ENCODE measurements at regions not wholly inside any gene's neighbourhood (a gene's known extent, or its start where the extent isn't known, plus 50 kb on each side); places are given as distances from the start of the nearest gene placed in this dataset.

GRCh38 chr16:85167589-85168537 is 55.6 kb upstream of the CIBAR2 start (continued):
- no peak; the same call in 1 of the 2 replicates for TF ChIP-seq KAT2B (IDR thresholded peaks at IDR 0.05; ENCODE audit: borderline replicate concordance, low read depth, low read length)
- TF ChIP-seq HHEX (CRISPR knock-in tag; IDR thresholded peaks at IDR 0.05), result peak; percentile 57; the same call in 1 of the 2 replicates
- TF ChIP-seq ZNF83 (CRISPR knock-in tag; IDR thresholded peaks at IDR 0.05; ENCODE audit: borderline replicate concordance), result no peak
- TF ChIP-seq THRA (CRISPR knock-in tag; IDR thresholded peaks at IDR 0.05; ENCODE audit: borderline replicate concordance), result peak; percentile 76; the same call in 1 of the 2 replicates
- TF ChIP-seq DBP (CRISPR knock-in tag; IDR thresholded peaks at IDR 0.05; ENCODE audit: not compliant biosample characterization), result no peak
- no peak for TF ChIP-seq CBX2 (IDR thresholded peaks at IDR 0.05; ENCODE audit: low read depth, low read length)
- TF ChIP-seq CBX2 (CRISPR knock-in tag; IDR thresholded peaks at IDR 0.05; ENCODE audit: low read depth), result peak; percentile 75; the same call in 1 of the 2 replicates
- no peak for TF ChIP-seq TCF12 (IDR thresholded peaks at IDR 0.05)
- 0 out of 2 replicates have a peak, but pooled peaks have one; percentile 65 for TF ChIP-seq TCF12 (CRISPR knock-in tag; IDR thresholded peaks at IDR 0.05)
- TF ChIP-seq ZNF224 (CRISPR knock-in tag; IDR thresholded peaks at IDR 0.05), result no peak
- peak; percentile 18; the same call in 1 of the 2 replicates for TF ChIP-seq DMAP1 (CRISPR knock-in tag; IDR thresholded peaks at IDR 0.05)
- TF ChIP-seq RBFOX2 (IDR thresholded peaks at IDR 0.05; ENCODE audit: low read depth, low read length), result no peak
- no peak for TF ChIP-seq KMT2B (CRISPR knock-in tag; IDR thresholded peaks at IDR 0.05)
- no peak; the same call in 1 of the 2 replicates for TF ChIP-seq ZNF275 (CRISPR knock-in tag; IDR thresholded peaks at IDR 0.05; ENCODE audit: borderline replicate concordance)
- TF ChIP-seq ASH2L (IDR thresholded peaks at IDR 0.05; ENCODE audit: insufficient read length, low read depth, low read length), result peak; percentile 4
- TF ChIP-seq HES4 (CRISPR knock-in tag; IDR thresholded peaks at IDR 0.05; ENCODE audit: borderline replicate concordance), result no peak
- TF ChIP-seq SRSF4 (IDR thresholded peaks at IDR 0.05; ENCODE audit: low read depth, low read length, poor library complexity, severe bottlenecking), result no peak
- no peak; the same call in 1 of the 2 replicates for TF ChIP-seq ZSCAN20 (CRISPR knock-in tag; IDR thresholded peaks at IDR 0.05; ENCODE audit: borderline replicate concordance)
- TF ChIP-seq RBM22 (optimal IDR thresholded peaks at IDR 0.05; ENCODE audit: low read length), result no peak
- no peak for TF ChIP-seq PRDM4 (CRISPR knock-in tag; IDR thresholded peaks at IDR 0.05; ENCODE audit: borderline replicate concordance)
- no peak for TF ChIP-seq BCL3 (CRISPR knock-in tag; IDR thresholded peaks at IDR 0.05)
- no peak for TF ChIP-seq ZNF546 (CRISPR knock-in tag; conservative IDR thresholded peaks at IDR 0.05)
